K562 (cell line): ENCODE measurements at regions not wholly inside any gene's neighbourhood (a gene's known extent, or its start where the extent isn't known, plus 50 kb on each side); places are given as distances from the start of the nearest gene placed in this dataset.

Experiments used
- ATAC-seq: fragments of 200-7000 bp; cut with Tn5 transposase; 3 replicates; pipeline ENCODE4 v1.9.1; 2020; ENCODE audit warnings: moderate library complexity
- BruUV-seq: library from RNA; stranded (reverse); fragments of 400-500 nt; replicated peaks from 2 replicates; lab custom pipeline; 2021; lab: Mats Ljungman, UMichigan
- CTCF ChIA-PET: fragments of 300-600 bp; formaldehyde crosslinking; extraction: SDS; loops from one replicate; lab custom pipeline; 2021; ENCODE audit warnings: low intra/inter-chr PET ratio; lab: Yijun Ruan, JAX
- POLR2A ChIA-PET: fragments of 300-600, 350-650 bp; sonication (Branson Sonifier 250); formaldehyde crosslinking; extraction: SDS; loops from one replicate; lab custom pipeline; 2021; ENCODE audit warnings: antibody characterized with exemption, inconsistent platforms; lab: Yijun Ruan, JAX
- DNase-seq, 4 experiments: peaks; one replicate each; pipeline versions ENCODE4 v3.0.0 to v3.0.0-alpha.2; 2011 to 2018; ENCODE audit warnings: low spot score in 3 of 4, mixed read lengths in 3 of 4; ENCODE audit errors: extremely low read depth in 1 of 4
- FAIRE-seq: peaks from 2 replicates; lab custom pipeline; 2011; peaks lifted over from hg19 to GRCh38; lab: Jason Lieb, UNC
- H2AFZ ChIP-seq: 2 replicates; pipeline ENCODE4 v1.6.0; 2011; ENCODE audit warnings: low read depth, low read length, control low read depth, inconsistent platforms
- H3K27ac ChIP-seq: fragments of 200-600 bp; 3 replicates; pipeline ENCODE4 v1.8.0; 2011; ENCODE audit warnings: low read depth, mild to moderate bottlenecking, control low read depth, inconsistent platforms, low read length, moderate library complexity, mixed read lengths; ENCODE audit errors: extremely low read depth
- H3K27me3 ChIP-seq, 2 experiments: fragments of 300-600 bp in 1 of 2; 2 replicates in 1 of 2; 3 replicates in 1 of 2; pipeline versions ENCODE4 v1.6.0 to v1.8.0; 2011; ENCODE audit warnings: inconsistent platforms in 2 of 2, low read length in 2 of 2, mild to moderate bottlenecking in 1 of 2, mixed read lengths in 1 of 2, moderate library complexity in 1 of 2; ENCODE audit not compliant: control insufficient read depth in 2 of 2, insufficient read depth in 2 of 2
- H3K36me3 ChIP-seq: fragments of 300-600 bp; 3 replicates; pipeline ENCODE4 v1.8.0; 2011; ENCODE audit warnings: mild to moderate bottlenecking, low read length, inconsistent platforms; ENCODE audit not compliant: control insufficient read depth, insufficient read depth
- H3K4me1 ChIP-seq, 2 experiments: fragments of 200-600 bp in 1 of 2; replicated peaks in 1 of 2; 2 replicates in 1 of 2; 3 replicates in 1 of 2; pipeline versions ENCODE4 v1.5.1 to v1.8.0; 2011; ENCODE audit warnings: inconsistent platforms in 2 of 2, low read length in 2 of 2, mild to moderate bottlenecking in 1 of 2, mixed read lengths in 1 of 2, moderate library complexity in 1 of 2; ENCODE audit not compliant: control insufficient read depth in 2 of 2, insufficient read depth in 2 of 2
- H3K4me2 ChIP-seq: 2 replicates; pipeline ENCODE4 v1.6.1; 2011; ENCODE audit warnings: low read length, control low read depth, inconsistent platforms, mixed read lengths; ENCODE audit not compliant: insufficient read depth
- H3K4me3 ChIP-seq: fragments of 200-600 bp; sonication (generic), shearing (Covaris generic); 2 replicates; pipeline ENCODE4 v1.5.1; 2016; ENCODE audit warnings: control low read depth, inconsistent platforms
- H3K79me2 ChIP-seq: fragments of 200-600 bp; 3 replicates; pipeline ENCODE4 v1.8.0; 2011; ENCODE audit warnings: low read length, inconsistent platforms; ENCODE audit not compliant: control insufficient read depth, insufficient read depth
- H3K9ac ChIP-seq, 2 experiments: 2 replicates each; pipeline versions ENCODE4 v1.6.0 to v1.6.1; 2011; ENCODE audit warnings: low read depth in 2 of 2, low read length in 2 of 2, control low read depth in 1 of 2, inconsistent platforms in 1 of 2, mild to moderate bottlenecking in 1 of 2, mixed read lengths in 1 of 2; ENCODE audit not compliant: insufficient read depth in 1 of 2
- H3K9me1 ChIP-seq: one replicate; pipeline ENCODE4 v1.6.0; 2011; ENCODE audit warnings: inconsistent platforms, mild to moderate bottlenecking, low read length, moderate library complexity; ENCODE audit not compliant: control insufficient read depth, insufficient read depth
- H3K9me3 ChIP-seq: replicated peaks from 2 replicates; pipeline ENCODE4 v1.5.1; 2011; ENCODE audit warnings: low read depth, low read length, inconsistent platforms; ENCODE audit not compliant: control insufficient read depth, insufficient read depth
- H4K20me1 ChIP-seq: replicated peaks from 2 replicates; pipeline ENCODE4 v1.6.1; 2011; ENCODE audit warnings: low read length, inconsistent platforms, mixed read lengths; ENCODE audit not compliant: control insufficient read depth, insufficient read depth
- BRCA1 ChIP-seq, 2 experiments: fragments of 450-650 bp in 1 of 2; sonication (generic) in 1 of 2; formaldehyde crosslinking in 1 of 2; IDR thresholded peaks; 2 replicates each; pipeline versions ENCODE4 v1.5.0 to v1.6.1; 2017 to 2020; ENCODE audit warnings: mild to moderate bottlenecking in 1 of 2, missing genetic modification reagents in 1 of 2
- CEBPB ChIP-seq: fragments of 450-650 bp; IDR thresholded peaks from 2 replicates; pipeline ENCODE4 v1.6.1; 2016; ENCODE audit warnings: missing genetic modification characterization, missing compliant biosample characterization
- DMBX1 ChIP-seq: fragments of 250-450 bp; sonication (Bioruptor Pico); IDR thresholded peaks from 2 replicates; pipeline ENCODE4 v1.8.0; 2022; ENCODE audit warnings: inconsistent platforms, mild to moderate bottlenecking, moderate library complexity, borderline replicate concordance
- EGR1 ChIP-seq: fragments of 450-650 bp; conservative IDR thresholded peaks from 2 replicates; pipeline ENCODE4 v1.6.1; 2017; ENCODE audit warnings: mild to moderate bottlenecking
- WGBS: fragments of 100-300 bp; shearing (Covaris generic); methylation state at CpG from one replicate; pipeline ENCODE4 v1.1.6; 2016; ENCODE audit warnings: low coverage, mixed read lengths; ENCODE audit not compliant: insufficient coverage; ENCODE audit errors: missing lambda C conversion rate; 5-methylcytosine and 5-hydroxymethylcytosine counted together
- in situ Hi-C: fragments of 300-500 bp; cut with MboI; formaldehyde crosslinking; loops from 4 replicates; pipeline ENCODE4 v1.15.0; 2018; ENCODE audit warnings: inconsistent platforms, mixed read lengths
- intact Hi-C: fragments of 100-400 bp; cut with micrococcal nuclease; formaldehyde crosslinking; loops from 2 replicates; pipeline ENCODE4 v1.14.2; 2022
- TF ChIP-seq, protein P1 (sequence below): IDR thresholded peaks from 3 replicates; pipeline ENCODE4 v1.6.1; 2011; ENCODE audit warnings: borderline replicate concordance, mild to moderate bottlenecking, moderate library complexity; ENCODE audit not compliant: insufficient read length; ENCODE audit errors: extremely low read depth

DNA sequence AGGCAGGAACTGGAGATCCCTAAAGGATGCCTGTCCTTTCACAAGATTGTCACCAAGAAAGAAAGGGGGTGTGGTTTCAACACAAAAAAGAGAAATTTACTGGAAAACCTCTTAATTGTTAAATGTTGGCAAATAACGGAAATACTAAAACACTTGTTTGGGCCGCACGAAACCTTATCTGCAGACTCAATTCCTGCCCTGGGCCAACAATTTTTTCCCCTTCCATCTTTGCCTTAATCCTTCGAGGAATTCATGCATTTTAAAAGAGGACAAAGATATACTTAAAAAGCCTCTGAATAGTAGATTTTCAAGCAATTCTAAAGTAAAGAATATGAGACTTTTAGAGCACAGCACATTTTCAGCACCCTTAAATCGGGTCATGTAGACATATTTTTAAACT is 366.2 kb downstream of the DUSP6 start:
- WGBS, result 1% methylated on average over 5 of the region's 5 CpGs
- no peak for TF ChIP-seq DMBX1 (CRISPR knock-in tag)
- TF ChIP-seq EGR1, result no peak
- TF ChIP-seq CEBPB (tag), result no peak
- TF ChIP-seq, protein P1, sequence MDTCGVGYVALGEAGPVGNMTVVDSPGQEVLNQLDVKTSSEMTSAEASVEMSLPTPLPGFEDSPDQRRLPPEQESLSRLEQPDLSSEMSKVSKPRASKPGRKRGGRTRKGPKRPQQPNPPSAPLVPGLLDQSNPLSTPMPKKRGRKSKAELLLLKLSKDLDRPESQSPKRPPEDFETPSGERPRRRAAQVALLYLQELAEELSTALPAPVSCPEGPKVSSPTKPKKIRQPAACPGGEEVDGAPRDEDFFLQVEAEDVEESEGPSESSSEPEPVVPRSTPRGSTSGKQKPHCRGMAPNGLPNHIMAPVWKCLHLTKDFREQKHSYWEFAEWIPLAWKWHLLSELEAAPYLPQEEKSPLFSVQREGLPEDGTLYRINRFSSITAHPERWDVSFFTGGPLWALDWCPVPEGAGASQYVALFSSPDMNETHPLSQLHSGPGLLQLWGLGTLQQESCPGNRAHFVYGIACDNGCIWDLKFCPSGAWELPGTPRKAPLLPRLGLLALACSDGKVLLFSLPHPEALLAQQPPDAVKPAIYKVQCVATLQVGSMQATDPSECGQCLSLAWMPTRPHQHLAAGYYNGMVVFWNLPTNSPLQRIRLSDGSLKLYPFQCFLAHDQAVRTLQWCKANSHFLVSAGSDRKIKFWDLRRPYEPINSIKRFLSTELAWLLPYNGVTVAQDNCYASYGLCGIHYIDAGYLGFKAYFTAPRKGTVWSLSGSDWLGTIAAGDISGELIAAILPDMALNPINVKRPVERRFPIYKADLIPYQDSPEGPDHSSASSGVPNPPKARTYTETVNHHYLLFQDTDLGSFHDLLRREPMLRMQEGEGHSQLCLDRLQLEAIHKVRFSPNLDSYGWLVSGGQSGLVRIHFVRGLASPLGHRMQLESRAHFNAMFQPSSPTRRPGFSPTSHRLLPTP, result no peak
- no peak for TF ChIP-seq BRCA1 (IDR thresholded peaks at IDR 0.05)
- no peak for TF ChIP-seq BRCA1 (CRISPR knock-in tag; IDR thresholded peaks at IDR 0.05)
- intact Hi-C loops (no loop called here), in situ Hi-C loops (loop anchor here (25.0 kb wide), 1 partner anchor 874 kb away; no protein-coding TSS in a partner anchor)
- no peak for FAIRE-seq
- H3K9ac ChIP-seq, result no peak overlapping the region
- no peaks in the 10 kb centered on the region for H3K79me2 ChIP-seq
- ChIA-PET CTCF (no interaction called here), POLR2A (no interaction called here)
- no peak for ATAC-seq
- H3K4me3 ChIP-seq, result no peak overlapping the region
- BruUV-seq, result no TSS peak
- DNase-seq, result no peak
- H3K27ac ChIP-seq, result no peak overlapping the region
- H3K9me3 ChIP-seq, result no peaks in the 10 kb centered on the region
- no peak overlapping the region for H3K4me2 ChIP-seq
- H2AFZ ChIP-seq, result no peak overlapping the region
- H3K36me3 ChIP-seq, result no peaks in the 10 kb centered on the region
- no peaks in the 10 kb centered on the region for H4K20me1 ChIP-seq
- H3K4me1 ChIP-seq, result no peaks in the 10 kb centered on the region
- H3K27me3 ChIP-seq, result no peaks in the 10 kb centered on the region
- H3K9me1 ChIP-seq, result no peaks in the 10 kb centered on the region
